HG03571 (cell line): ENCODE measurements at regions not wholly inside any gene's neighbourhood (a gene's known extent, or its start where the extent isn't known, plus 50 kb on each side); places are given as distances from the start of the nearest gene placed in this dataset.
"Not testable (repeated sequence)": the region's sequence is repeated elsewhere in the genome, so short reads cannot be mapped to it uniquely, and the experiment has no call there.

ENCODE experiments used
- ATAC-seq: cut with Tn5 transposase; IDR thresholded peaks from one replicate; pipeline ENCODE4 v1.9.1; 2021; ENCODE audit not compliant: unreplicated experiment

DNA sequence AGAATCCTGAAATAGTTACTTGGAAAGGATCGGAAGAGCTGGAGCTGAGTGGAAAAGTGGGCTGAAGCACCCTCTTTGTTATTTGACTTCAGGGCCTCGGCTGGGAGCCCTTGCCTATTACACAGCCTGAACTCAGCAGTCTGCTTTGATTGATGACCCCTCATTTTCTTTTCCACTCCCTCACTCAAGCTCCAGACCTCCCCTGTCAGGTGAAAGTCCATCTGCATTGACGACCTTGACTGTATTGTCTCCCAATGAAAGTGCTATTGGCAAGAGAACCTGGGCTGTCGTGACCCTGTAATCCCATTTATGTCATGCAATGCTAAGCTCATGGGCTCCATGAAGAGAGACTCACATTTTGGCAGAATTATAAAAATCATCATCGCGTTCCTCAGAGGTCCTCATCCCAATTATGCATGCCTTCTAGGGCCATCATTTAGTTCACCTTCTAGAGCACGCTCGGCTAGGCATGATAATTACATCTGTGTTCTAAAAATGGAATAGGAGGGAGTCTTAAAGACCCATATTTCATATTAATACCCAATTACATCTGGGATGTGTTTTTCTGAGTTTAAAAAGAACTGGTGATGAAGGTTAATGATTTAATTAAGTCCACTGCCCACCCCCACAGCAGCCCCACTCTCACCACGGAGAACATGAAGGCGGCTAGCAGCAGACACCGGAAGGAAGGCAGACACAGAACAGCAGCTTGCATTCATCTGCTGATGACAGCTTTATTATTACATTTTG is 472.5 kb downstream of the PID1 start:
- no peak for ATAC-seq

DNA sequence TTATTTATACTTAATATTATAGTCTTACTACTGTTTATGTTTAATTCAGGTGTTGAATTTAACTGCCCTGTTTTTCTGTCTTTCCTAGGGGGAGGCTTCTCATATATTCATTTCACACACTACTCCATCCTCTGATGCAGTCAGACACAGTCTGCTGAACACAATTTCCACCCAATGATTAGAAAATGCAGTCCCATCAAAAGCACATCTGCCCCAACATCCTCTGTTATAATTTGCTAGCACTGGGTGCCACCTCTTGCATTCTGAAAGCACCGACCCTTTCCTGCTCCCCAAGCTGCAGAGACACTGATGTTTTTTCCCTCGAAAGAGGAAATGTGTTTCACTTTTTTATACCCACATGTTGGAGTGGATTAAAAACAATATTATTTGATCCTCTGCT is 474.7 kb downstream of the PID1 start:
- ATAC-seq, result no peak

DNA sequence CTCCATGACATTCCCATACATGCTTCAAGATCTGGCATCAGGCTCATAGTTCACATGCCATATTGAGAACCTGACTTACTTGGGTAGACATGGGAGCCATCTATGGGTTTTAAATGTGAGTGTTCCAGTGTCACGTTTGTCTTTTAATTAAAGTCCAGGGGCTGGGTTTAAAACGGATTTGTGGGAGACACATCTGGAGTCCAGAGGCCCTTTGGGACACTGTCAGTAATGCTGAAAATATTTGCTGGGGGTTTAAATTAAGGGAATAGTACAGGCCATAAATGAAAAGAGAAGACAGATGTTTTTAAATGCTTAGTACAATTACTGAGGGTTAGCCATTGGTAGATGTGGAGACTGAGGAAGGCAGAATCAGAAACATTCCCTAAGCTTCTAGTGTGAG is 478.0 kb downstream of the PID1 start:
- ATAC-seq, result no peak

DNA sequence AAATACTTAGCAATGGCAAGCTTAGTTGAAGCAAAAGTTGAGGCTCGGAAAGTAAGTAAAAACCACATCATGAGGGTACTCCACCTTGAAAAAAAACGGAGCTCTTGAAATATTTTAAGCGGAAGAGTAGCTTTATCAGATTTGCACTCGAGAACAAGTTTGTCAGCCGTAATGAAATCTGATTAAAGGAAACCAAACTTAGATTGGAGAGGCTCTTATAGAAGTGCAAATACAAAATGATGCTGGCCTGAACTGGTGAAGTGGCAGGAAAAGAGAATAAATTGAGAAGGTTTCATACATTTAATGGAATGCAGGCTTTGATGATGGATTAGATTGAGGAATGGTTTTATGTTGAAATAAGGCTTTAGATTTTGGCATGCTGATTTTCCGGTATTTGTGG is 484.2 kb downstream of the PID1 start:
- ATAC-seq, result no peak

DNA sequence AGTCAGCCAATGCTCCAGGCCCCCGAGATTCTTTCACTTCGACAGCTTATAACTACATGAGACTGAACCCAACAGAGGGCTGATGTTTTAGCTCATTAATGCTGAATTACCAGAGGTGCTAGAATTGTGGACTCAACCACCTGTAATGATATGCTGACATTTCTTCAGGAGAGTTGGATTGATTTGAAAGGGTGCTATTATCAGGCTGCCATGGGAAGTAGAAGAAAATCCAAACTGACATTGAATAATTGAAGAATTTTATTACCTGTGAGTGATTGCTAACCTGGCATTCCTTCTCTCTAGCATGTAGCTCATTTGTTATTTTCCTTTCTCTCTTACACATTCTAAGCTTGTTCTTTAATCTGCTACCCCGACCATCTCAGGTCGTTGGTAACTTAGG is 488.8 kb downstream of the PID1 start:
- no peak for ATAC-seq

DNA sequence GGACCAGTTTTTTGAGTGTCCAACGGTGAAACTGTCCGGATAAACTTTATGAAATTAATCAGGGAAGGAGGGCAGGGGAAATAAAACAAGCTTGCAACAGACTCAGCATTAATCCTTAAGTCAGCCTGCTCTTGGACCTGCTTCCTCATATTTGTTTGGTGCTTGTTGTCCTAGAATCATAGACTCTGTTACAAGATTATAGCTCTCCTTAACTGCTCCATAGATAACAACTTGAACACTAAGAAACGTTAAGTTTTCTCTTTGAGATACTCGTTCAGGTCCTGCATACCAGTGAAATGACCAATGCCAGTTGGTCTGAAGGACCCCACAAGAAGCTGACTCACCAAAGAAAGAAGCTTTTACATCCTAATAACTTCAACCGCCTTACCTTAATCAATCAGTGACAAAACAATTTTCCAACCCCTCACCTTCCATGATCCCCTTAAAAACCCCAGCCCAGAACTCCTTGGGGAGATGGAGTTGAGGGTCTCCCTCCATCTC is 493.2 kb downstream of the PID1 start:
- ATAC-seq, result no peak

DNA sequence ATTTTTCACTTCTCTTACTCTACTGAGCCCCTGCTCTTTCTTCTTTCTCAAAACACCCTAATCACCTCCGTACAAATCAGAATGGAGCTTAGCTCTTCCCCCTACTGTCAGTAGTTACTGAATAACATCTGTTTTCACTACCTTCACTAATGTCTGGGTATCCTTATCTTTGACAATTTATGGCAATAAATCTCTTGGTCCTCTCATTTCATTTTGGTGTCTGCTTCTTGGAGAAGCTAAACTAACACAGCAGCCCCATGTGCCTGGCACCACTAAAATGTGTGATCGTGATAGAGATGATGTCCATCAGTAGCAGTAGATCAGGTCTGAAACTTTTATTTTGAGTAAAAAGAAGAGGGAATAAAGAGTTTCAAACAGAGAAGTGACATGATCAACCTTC is 496.5 kb downstream of the PID1 start:
- no peak for ATAC-seq

DNA sequence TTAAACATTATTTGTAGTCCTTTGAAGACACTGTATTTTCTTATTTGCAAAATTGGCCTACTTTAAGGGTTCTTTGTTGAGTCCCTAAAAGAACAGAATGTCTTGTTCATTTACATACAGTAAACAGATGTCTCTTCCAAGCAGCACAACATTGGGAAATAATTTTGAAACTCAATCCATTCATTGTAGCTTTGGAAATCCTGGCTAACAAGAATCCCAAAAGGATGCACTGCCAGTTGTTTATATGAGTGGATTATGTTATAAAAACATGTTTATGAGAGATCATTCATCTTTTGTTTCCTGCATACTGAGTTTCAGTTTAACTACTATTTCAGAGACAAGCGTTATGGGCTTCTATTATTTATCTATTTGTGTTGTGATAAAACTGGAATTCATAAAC is 499.3 kb downstream of the PID1 start:
- ATAC-seq, result no peak

DNA sequence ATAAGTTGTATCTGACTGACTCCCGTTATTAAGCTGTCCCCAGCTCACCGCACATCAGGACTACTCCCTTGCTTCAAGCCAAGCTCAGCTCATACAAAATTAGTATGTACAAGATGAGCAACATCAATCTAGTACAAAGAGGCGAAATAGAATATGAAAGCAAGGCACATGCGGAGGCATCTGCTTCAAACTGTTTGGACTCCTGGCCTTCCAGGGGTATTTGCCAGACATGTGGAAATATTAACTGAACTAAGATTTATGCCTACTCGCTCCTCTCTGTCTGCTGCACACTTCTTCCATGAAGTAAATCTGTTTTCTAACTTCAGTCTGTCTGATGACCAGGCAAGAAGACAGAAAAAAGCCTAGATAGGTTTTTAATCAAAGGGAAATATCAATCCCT is 499.8 kb downstream of the PID1 start:
- ATAC-seq, result no peak

DNA sequence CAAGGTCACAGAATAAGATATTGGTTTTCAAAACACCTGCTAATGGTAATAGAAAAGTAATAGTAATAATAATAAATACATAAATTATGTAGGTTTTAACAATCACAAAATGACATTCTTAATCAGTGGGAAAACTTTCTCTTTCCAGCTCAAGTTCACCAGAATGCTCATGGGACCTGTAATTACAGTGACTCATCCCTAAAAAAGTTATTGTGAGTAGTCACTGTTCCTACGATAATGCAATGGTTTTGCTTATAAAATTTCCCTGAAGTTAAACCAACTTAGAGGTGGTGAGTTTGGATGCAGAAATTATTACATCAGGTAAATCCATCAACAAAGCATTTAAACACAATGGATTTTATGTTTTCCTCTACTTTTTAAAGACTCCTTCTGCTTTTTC is 502.3 kb downstream of the PID1 start:
- ATAC-seq, result no peak

DNA sequence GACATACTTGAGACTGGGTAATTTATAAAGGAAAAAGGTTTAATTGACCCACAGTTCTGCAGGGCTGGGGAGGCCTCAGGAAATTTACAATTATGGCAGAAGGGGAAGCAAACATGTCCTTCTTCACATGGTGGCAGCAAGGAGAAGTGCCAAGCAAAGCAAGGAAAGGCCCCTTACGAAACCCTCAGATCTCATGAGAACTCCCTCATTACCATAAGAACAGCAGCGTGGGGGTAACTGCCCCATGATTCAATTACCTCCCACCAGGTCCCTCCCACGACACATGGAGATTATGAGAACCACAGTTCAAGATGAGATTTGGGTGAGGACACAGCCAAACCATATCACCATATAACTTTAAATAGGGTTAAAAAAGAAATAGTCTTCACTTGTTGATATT is 502.9 kb downstream of the PID1 start:
- ATAC-seq, result not testable (repeated sequence)

DNA sequence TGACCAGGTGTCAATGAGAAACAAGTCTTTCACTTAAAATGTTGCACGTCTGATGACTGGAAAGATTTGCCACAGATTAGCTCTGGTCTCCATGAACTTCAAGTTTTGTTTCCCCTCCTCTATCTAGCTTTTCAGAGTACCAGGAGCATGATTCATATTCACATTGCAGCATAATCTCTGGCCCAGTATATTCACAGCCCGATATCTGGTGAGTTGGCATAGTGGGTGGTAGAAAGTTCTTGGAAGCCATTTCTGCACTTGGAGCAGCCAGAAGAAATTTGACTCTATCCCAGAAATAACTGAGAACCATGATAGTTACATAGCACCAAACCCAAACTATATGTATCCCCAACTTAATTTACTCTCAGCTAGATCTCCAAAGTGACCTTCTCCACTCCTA is 503.9 kb downstream of the PID1 start:
- ATAC-seq, result no peak

DNA sequence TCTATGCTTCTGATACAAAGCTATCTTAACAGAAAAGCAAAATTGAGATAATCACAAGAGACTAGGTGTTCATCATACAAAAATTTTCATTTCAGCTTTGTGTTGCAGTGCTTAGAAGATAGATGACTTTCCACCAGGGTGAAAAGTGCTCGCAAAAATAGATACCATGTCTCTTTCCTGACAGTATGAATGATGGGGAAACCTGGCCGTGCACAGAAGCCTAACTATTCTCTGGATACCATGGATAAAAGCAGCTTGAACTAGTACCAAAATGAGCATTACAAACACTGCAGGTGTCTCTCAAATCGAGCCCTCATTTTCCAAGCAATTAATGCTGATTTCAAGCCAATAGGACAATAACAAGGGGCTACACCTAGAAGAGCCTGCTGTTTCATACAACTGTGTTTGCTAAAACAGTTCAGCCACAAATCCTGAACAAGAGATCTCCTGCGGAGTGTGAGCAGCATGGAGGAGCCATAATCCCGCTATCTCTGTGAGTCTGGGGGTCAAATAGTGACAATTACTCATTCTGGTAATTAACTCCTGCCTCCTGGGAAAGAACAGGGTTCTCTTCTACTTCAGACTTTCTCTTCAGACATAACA is 507.6 kb downstream of the PID1 start:
- no peak for ATAC-seq

DNA sequence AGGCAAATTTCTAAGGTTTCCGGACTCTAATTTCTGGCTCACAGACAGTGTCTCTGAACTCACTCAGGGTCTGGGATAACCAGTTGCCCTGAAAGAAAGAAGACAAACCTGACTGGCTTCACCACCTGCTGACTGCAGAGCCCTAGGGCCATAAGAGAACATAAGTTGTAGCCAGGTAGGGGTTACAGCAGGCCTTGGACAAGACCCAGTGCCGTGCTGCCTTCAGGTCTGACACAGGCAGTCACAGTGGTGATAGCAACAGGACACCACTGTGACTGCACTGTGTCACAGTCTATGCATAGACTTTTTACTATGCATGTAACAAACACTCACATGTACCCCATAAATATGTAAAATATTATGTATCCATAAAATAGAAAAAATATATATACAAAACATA is 508.5 kb downstream of the PID1 start:
- ATAC-seq, result no peak

DNA sequence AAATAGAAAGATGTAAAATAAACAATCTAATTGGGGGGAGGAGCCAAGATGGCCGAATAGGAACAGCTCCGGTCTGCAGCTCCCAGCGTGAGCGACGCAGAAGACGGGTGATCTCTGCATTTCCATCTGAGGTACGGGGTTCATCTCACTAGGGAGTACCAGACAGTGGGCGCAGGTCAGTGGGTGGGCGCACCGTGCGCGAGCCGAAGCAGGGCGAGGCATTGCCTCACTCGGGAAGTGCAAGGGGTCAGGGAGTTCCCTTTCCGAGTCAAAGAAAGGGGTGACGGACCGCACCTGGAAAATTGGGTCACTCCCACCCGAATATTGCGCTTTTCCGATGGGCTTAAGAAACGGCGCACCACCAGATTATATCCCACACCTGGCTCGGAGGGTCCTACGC is 515.4 kb downstream of the PID1 start:
- ATAC-seq, result not testable (repeated sequence)

DNA sequence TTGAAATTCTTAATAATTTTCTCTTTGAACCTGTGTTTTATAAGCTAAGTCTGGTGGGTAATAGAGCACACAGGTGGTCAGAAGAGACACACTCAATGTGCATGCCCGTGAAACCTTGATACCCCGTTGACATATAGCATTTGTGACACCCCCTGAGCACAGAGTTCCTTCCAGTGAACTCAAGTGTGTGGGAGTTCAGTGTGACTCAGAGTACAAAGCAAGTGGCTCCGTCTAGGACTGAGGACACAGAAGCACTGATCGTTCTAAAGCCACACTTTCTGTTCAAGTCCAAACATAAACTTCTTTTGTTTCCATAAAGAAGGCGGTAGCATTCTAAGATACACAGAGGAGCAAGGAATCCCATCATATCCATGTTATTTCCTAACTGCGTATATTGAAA is 523.6 kb downstream of the PID1 start:
- ATAC-seq, result no peak

DNA sequence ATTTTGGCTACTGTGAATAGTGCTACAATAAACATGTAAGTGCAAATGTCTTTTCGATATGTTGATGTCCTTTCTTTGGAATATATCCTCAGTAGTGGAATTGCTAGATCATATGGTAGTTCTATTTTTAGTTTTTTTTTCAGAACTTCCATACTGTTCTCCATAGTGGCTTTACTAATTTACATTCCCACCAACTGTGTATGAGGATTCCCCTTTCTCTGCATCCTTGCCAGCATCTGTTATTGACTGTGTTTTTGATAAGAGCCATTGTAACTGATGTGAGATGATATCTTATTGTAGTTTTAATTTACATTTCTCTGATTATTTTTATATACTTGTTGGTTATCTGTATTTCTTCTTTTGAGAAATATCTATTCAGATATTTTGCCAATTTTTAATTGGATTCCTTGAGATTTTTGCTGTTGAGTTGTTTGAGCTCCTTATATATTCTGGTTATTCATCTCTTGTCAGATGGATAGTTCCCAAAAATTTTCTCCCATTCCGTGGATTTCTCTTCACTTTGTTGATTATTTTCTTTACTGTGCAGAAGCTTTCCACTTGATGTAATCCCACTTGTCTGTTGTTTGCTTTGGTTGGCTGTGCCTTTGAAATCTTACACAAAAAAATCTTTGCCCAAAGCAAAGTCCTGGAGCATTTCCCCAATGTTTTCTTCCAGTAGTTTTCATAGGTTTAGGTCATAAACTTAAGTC is 532.3 kb downstream of the PID1 start:
- ATAC-seq, result no peak

DNA sequence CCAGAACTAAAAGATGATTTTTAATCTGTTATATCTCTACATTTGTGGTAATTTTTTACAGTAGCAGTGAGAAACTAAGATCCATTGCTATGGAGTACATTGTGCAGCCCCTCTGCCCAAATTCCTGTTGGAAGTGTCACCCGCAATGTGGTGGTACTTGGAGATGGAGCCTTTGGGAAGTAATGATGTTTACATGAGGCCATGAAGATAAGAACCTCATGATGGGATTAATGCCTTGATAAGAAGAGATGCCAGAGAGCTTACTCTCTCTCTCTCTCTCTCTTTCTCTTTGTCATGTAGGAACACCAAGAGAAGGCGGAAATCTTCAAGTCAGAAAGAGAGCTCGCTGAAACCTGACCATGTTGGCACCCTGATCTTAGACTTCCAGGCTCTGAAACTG is 535.4 kb downstream of the PID1 start:
- no peak for ATAC-seq

DNA sequence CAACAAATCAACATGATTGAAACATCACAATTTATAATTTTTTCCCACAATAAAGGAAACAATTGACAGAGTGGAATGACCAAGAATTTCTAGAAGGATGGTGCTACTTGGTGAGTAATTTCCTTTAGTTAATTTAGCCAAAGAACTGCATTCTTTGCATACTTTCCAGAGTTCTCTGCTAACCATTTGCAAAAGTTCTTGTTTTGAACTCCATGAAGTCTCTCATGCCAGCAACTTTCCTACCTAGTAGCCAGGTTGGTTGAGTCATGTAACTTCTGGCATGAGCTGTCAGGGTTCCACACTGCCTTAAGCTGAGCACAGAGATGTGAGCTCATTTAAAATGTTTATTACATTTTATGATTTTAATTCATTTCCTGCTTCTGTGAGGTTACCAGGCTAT is 539.6 kb downstream of the PID1 start:
- no peak for ATAC-seq

DNA sequence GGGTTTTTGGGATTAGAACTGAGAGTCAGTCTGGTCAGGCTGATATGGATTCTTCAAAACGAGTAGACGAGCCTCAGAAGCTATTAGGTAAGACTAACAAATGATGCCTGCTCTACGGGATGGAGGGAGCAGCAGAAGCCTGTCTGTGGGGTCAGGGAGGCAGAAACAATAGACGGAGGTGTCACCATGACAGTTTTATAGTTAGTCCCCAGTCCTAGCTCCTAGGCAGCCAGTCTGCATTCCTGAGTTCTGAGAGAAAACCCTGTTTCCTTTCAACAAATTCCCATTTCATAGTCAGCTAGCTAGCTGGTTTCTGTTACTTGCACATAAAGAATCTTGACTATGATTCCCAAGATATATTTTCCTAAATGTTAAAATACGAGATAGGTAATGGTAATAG is 542.1 kb downstream of the PID1 start:
- ATAC-seq, result no peak

DNA sequence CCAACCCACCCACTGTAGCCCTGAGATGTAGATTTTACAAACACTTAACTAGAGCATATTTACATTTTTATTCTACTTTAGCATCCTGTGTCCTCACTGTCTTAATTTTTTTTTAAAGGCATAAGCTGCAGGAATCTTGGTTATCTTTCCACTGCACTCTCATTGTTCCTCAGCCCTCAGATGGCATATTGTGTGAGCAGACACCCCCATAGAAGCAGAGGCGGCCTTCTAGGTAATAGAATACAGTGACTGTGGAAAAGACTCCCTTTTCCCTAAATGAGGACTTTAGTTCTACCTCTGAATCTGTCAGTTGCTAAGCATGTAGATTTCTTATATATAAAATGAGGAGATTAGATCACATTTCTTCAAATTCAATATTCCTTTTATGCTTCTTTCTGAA is 543.5 kb upstream of the SPHKAP start:
- no peak for ATAC-seq

DNA sequence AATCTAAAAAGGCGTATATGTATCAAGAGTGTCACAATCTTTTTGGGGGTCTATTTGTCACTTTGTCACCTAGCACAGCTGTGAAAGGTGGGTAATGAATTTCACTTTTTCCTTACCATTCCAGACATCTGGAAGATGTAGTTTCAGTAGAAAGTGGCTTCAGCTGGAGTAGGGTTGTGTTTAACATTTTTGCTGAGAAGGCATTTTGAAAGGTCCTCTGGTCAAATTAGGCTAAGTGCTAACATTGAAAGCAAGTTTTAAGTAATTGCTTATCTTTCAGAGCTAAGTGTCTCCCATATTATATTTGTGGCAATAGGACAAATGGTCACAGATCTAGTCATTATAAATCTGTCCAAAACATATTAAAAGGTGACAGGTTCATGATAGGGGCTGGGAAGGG is 542.1 kb upstream of the SPHKAP start:
- no peak for ATAC-seq
